ENCODE measurements at regions not wholly inside any gene's neighbourhood (a gene's known extent, or its start where the extent isn't known, plus 50 kb on each side); places are given as distances from the start of the nearest gene placed in this dataset.

DNA sequence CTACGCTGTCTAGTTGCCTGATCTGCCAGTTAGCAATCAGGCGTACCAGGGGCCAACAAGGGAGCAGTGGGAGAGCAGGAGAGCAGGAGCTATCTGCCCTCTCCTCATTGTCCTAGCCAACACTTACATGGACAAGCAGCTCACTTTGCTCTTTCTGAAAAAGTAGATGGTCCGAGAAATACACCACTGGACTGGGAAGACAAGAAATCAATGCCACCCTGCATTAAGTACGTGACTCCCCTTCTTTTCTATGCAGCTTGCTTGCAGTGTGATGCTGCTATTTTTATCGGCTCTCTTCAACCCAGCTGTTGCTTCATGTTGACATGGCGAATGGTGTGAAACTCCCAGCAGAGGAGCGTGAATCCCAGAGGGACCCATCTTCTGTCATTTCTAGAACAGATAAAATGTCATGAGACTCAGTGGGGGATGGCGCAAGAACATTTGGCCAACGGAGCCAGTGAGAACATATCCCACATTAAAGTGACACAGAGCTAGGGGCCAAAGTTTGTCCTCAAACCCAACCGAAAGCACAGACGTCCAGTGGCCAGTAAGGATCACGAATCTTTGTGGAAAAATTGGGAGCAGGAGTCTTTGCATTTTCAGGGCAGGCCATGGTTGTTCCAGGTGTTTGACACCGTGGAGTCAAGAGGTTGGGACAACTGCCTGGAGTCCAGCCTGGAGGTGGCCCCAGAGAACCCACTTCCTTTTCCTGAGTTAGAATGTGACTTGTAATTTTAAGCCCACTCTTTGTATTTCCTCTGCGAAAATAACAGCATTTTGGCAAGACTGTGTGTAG, 53.7 kb upstream of the MEF2A start:
- no peak for DNase-seq

DNA sequence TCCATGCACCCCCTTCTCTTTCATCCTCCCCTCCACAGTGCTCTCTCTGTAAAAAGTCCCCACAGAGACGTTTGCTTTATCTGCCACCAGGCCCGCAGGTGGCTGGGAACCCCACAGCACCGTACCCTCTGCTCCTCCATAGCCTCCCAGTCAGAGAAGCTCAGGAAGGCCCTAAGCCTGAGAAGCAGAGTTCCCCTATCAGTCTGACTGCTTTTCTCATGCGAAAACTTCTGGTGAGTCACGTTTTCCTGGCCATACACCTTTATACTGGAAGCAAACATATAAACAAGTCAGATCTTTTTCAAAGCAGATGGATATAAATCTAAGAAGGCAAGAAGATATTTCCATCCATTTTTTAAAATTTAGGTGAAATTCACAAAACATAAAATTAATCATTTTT, 51.5 kb upstream of the MEF2A start:
- no peak for DNase-seq
